Endothelial cell (in vitro differentiated cells): ENCODE measurements at regions not wholly inside any gene's neighbourhood (a gene's known extent, or its start where the extent isn't known, plus 50 kb on each side); places are given as distances from the start of the nearest gene placed in this dataset.

ENCODE experiments used
- DNase-seq: peaks from one replicate; pipeline ENCODE4 v3.0.0; 2021; ENCODE audit warnings: low spot score
- H3K27ac Mint-ChIP-seq: one replicate; pipeline ENCODE4 v1.8.0; 2021; ENCODE audit warnings: mixed read lengths, inconsistent platforms; ENCODE audit not compliant: unreplicated experiment
- H3K27me3 Mint-ChIP-seq: one replicate; pipeline ENCODE4 v1.8.0; 2021; ENCODE audit warnings: mild to moderate bottlenecking, moderate library complexity, mixed read lengths, inconsistent platforms; ENCODE audit not compliant: unreplicated experiment
- H3K36me3 Mint-ChIP-seq: one replicate; pipeline ENCODE4 v1.8.0; 2021; ENCODE audit warnings: mild to moderate bottlenecking, low read depth, mixed read lengths, inconsistent platforms; ENCODE audit not compliant: unreplicated experiment
- H3K4me1 Mint-ChIP-seq: one replicate; pipeline ENCODE4 v1.8.0; 2021; ENCODE audit warnings: mild to moderate bottlenecking, mixed read lengths, inconsistent platforms; ENCODE audit not compliant: unreplicated experiment
- H3K4me3 Mint-ChIP-seq: one replicate; pipeline ENCODE4 v1.8.0; 2021; ENCODE audit warnings: mild to moderate bottlenecking, mixed read lengths, inconsistent platforms; ENCODE audit not compliant: unreplicated experiment
- H3K9me3 Mint-ChIP-seq: one replicate; pipeline ENCODE4 v1.8.0; 2021; ENCODE audit warnings: mixed read lengths, inconsistent platforms; ENCODE audit not compliant: unreplicated experiment
- TF ChIP-seq, protein P1 (sequence below): fragments of 200-600 bp; sonication (generic); IDR thresholded peaks from one replicate; pipeline ENCODE4 v1.5.0; 2021; ENCODE audit warnings: antibody characterized with exemption; ENCODE audit not compliant: unreplicated experiment

DNA sequence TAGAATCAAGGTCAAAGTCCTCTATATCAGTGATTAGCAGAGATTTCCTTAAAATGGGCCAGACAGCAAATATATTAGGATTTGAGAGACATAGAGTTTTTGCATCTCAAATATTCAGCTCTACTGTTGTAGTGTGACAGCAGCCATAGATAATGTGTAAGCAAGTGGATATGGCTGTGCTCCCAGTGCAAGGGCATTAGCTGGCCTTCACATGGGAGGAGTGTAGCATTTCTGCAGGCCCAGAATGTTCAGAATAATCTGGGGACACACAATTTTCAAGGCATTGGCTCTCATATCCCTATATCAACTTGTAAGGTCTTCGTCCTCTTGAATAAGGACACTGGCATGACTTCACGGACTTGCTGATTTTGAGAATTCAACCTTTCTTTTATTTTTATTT, 402.3 kb upstream of the ADAMTS5 start:
- no peaks in the 10 kb centered on the region for H3K27me3 Mint-ChIP-seq
- H3K4me3 Mint-ChIP-seq = no peak overlapping the region
- H3K9me3 Mint-ChIP-seq = no peaks in the 10 kb centered on the region
- DNase-seq = no peak
- H3K27ac Mint-ChIP-seq = no peak overlapping the region
- TF ChIP-seq, protein P1, sequence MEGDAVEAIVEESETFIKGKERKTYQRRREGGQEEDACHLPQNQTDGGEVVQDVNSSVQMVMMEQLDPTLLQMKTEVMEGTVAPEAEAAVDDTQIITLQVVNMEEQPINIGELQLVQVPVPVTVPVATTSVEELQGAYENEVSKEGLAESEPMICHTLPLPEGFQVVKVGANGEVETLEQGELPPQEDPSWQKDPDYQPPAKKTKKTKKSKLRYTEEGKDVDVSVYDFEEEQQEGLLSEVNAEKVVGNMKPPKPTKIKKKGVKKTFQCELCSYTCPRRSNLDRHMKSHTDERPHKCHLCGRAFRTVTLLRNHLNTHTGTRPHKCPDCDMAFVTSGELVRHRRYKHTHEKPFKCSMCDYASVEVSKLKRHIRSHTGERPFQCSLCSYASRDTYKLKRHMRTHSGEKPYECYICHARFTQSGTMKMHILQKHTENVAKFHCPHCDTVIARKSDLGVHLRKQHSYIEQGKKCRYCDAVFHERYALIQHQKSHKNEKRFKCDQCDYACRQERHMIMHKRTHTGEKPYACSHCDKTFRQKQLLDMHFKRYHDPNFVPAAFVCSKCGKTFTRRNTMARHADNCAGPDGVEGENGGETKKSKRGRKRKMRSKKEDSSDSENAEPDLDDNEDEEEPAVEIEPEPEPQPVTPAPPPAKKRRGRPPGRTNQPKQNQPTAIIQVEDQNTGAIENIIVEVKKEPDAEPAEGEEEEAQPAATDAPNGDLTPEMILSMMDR = no peak
- no peaks in the 10 kb centered on the region for H3K36me3 Mint-ChIP-seq
- H3K4me1 Mint-ChIP-seq = peaks cover 4% of the 10 kb centered on the region

DNA sequence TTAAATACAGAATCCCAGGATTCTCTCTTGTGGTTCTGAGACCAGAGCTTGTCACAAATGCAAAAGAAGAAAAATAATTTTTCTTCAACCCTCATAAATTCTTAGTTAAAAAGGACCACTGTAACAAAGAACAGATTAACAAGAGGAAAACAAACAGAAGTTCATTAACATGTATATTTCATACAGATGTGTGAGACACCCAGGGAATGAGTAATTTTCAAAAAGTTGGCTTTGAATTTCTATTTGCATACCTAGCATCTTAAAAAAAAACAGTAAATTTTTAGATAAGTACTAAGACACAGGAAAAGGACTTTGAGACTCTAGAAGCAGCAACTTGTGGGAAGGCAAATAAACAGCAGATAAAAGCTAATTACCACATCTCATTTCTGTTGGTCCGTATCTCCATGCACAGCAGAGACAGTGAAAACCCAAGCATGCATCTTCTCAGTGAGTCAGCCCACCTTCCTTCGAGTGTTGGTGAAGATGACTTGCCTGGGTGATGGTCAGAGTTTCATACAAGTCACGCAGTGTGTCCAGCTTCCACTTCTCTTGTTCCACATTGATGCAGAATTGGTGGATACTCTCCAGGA, 399.9 kb upstream of the ADAMTS5 start:
- H3K36me3 Mint-ChIP-seq = no peaks in the 10 kb centered on the region
- DNase-seq = no peak
- TF ChIP-seq, protein P1 = no peak
- no peak overlapping the region for H3K4me3 Mint-ChIP-seq
- no peaks in the 10 kb centered on the region for H3K27me3 Mint-ChIP-seq
- H3K9me3 Mint-ChIP-seq = no peaks in the 10 kb centered on the region
- peaks cover under 1% of the 10 kb centered on the region for H3K4me1 Mint-ChIP-seq
- H3K27ac Mint-ChIP-seq = no peak overlapping the region

DNA sequence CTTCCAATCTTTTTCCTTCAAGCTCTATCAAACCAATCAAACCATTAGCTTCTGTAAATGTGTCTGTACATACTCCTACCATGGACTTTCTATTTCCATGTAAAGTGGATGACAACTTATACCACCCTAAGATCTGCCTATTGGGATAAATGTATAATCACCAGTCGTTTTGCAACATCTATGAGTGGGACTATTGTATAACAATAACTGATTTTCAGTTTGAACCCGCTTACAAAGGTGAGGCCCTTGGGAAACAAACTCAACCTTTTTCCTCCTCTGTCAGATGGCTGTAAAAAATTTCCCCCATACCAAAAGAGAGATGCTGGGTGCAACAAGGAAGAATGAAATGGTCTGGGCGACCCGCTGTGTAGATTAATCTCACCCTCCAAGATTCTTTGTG, 399.1 kb upstream of the ADAMTS5 start:
- Mint-ChIP-seq H3K27ac (no peak overlapping the region), H3K4me1 (no peaks in the 10 kb centered on the region), H3K9me3 (no peaks in the 10 kb centered on the region), H3K36me3 (no peaks in the 10 kb centered on the region), H3K4me3 (no peak overlapping the region), H3K27me3 (no peaks in the 10 kb centered on the region)
- no peak for DNase-seq
- TF ChIP-seq, protein P1 = no peak

DNA sequence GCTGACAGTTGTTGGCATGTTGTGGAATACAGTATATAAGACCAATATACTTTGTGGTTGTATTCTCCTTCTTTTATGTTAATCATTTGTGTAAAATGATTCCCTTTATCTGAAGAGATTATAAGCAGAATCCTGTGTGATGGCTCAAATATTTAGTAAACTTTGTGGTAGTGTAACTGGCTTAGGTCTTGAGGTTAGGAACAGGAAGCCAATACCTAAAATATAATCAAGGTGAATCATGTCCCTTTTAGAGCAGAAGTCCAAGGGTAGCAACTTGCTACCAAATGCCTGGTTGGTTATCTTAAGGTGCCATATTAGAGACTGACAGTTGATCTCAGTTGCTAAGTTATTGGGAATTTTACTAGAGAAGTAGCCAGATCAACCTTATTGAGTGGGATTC, 398.5 kb upstream of the ADAMTS5 start:
- Mint-ChIP-seq H3K4me3 (no peak overlapping the region), H3K36me3 (no peaks in the 10 kb centered on the region), H3K9me3 (no peaks in the 10 kb centered on the region), H3K4me1 (no peaks in the 10 kb centered on the region), H3K27me3 (no peaks in the 10 kb centered on the region), H3K27ac (no peak overlapping the region)
- TF ChIP-seq, protein P1 = no peak
- DNase-seq = no peak

DNA sequence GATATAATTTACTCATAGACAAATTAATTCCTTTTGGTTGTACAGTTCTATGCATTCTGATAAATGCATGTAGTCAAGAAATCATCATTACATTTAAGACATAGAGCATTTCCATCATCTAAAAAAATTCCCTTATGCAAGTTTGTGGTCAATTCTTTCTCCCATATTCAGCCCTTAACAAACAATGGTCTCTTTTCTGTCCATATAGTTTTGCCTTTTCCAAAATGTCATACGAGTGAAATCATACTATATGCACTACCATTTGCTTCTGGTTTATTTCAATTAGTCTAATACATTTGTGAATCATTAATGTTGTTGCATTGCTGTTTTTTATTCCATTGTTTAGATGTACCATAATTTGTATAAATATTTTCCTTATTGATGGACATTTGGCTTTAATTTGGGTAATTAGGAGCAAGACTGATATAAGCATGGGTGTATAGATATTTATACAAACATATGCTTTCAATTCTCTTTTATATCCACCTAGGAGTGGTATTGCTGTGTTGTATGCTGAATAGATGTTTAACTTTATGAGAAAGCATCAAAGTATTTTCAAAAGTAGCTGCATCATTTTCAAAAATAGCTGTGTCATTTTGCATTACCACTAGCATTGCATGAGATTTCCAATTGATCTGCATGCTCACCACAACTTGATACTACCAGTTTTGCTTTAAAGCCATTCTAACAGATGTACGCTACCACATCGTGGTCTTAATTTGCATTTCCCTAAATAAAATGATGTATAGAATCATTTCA, 397.0 kb upstream of the ADAMTS5 start:
- Mint-ChIP-seq H3K4me1 (no peaks in the 10 kb centered on the region), H3K27ac (no peak overlapping the region), H3K36me3 (no peaks in the 10 kb centered on the region), H3K9me3 (no peaks in the 10 kb centered on the region), H3K27me3 (no peaks in the 10 kb centered on the region), H3K4me3 (no peak overlapping the region)
- TF ChIP-seq, protein P1 = no peak
- DNase-seq = no peak
